Psoas muscle (tissue), 7 donors: ENCODE measurements at regions not wholly inside any gene's neighbourhood (a gene's known extent, or its start where the extent isn't known, plus 50 kb on each side); places are given as distances from the start of the nearest gene placed in this dataset.
"Not testable (repeated sequence)": the region's sequence is repeated elsewhere in the genome, so short reads cannot be mapped to it uniquely, and the experiment has no call there.

Source experiments
- ATAC-seq, 4 donors: fragments of 200-7000 bp; cut with Tn5 transposase; one replicate each; pipeline ENCODE4 v1.9.1; 2020; ENCODE audit warnings: moderate library complexity in 3 of 4, mild to moderate bottlenecking in 2 of 4
- DNase-seq, 2 donors: peaks; one replicate each; pipeline ENCODE4 v3.0.0-alpha.2; 2020
- H3K27ac ChIP-seq: fragments of 200-600 bp; one replicate; pipeline ENCODE4 v1.8.0; 2022
- H3K27me3 ChIP-seq, 3 donors: fragments of 200-600 bp in 1 of 3; one replicate each; pipeline versions ENCODE4 v1.6.1 to v1.8.0; 2013 to 2022; ENCODE audit warnings: low read length in 2 of 3, mild to moderate bottlenecking in 2 of 3, moderate library complexity in 1 of 3; ENCODE audit not compliant: insufficient read depth in 3 of 3
- H3K36me3 ChIP-seq, 2 donors: fragments of 200-600 bp in 1 of 2; one replicate each; pipeline versions ENCODE4 v1.6.1 to v1.8.0; 2013 to 2022; ENCODE audit warnings: low read depth in 1 of 2, mild to moderate bottlenecking in 1 of 2, moderate library complexity in 1 of 2; ENCODE audit not compliant: insufficient read depth in 1 of 2
- H3K4me1 ChIP-seq: fragments of 200-600 bp; one replicate; pipeline ENCODE4 v1.8.0; 2022
- H3K4me3 ChIP-seq: fragments of 200-600 bp; one replicate; pipeline ENCODE4 v1.8.0; 2022; ENCODE audit warnings: mild to moderate bottlenecking
- H3K9me3 ChIP-seq: fragments of 200-600 bp; one replicate; pipeline ENCODE4 v1.8.0; 2022
- WGBS, 3 donors: extraction: QIAGEN DNeasy Blood & Tissue Kit; methylation state at CpG; one replicate each; pipeline versions ENCODE4 v1.1.6 to v1.1.7; 2013; 5-methylcytosine and 5-hydroxymethylcytosine counted together
- intact Hi-C, 2 donors: fragments of 100-400 bp; cut with DNase I; formaldehyde crosslinking; loops; one replicate each; pipeline versions ENCODE4 v1.11.0 to v1.14.2; 2022
- TF ChIP-seq, protein P1 (sequence below): fragments of 200-600 bp; IDR thresholded peaks from one replicate; pipeline ENCODE4 v1.8.0; 2022; ENCODE audit warnings: antibody characterized with exemption
- donor health status: healthy with polysubstance abuse.
- donor health status: DM: no; HTN: no; CAD: no; lungs with moderate emphysema.
- donor health status: Bipolar disorder and iron deficiency.
- donor health status: healthy.
- donor health status: DM: yes; HTN: yes; CAD: no.
- donor health status: DM: no; HTN: no; CAD: no.
- donor health status: DM: yes; HTN: yes; CAD: no.

DNA sequence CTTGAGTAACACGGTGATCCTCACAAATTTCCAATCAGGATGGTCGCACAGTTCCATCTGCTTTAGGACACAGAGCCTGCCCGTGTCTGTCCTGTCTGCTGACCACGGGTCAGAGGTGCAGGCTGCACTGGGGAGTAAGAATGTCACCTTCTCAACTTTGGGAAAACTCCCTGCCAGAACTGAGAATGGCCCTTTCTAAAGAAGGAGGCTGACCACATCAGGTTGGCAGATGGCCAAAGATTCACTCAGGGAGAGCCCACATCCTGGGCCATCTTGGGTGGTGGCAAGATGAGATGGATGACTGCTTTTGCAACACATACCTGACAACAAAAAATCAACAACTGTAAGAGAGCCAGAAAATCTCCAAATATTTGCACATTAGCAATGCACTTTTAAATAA is 101.9 kb downstream of the IGLL1 start:
- Histone ChIP-seq H3K36me3 (no peaks in the 10 kb centered on the region), H3K27me3 (peaks cover 0 to 4% (median under 1%) of the 10 kb centered on the region in 3 donors), H3K9me3 (no peaks in the 10 kb centered on the region), H3K4me1 (no peaks in the 10 kb centered on the region), H3K27ac (no peak overlapping the region), H3K4me3 (no peak overlapping the region)
- ATAC-seq: no peak
- DNase-seq: no peak
- WGBS, 3 donors: 48 to 51% (median 51%) methylated on average over 4 of the region's 4 CpGs
- intact Hi-C loops: no loop called here
- TF ChIP-seq, protein P1, sequence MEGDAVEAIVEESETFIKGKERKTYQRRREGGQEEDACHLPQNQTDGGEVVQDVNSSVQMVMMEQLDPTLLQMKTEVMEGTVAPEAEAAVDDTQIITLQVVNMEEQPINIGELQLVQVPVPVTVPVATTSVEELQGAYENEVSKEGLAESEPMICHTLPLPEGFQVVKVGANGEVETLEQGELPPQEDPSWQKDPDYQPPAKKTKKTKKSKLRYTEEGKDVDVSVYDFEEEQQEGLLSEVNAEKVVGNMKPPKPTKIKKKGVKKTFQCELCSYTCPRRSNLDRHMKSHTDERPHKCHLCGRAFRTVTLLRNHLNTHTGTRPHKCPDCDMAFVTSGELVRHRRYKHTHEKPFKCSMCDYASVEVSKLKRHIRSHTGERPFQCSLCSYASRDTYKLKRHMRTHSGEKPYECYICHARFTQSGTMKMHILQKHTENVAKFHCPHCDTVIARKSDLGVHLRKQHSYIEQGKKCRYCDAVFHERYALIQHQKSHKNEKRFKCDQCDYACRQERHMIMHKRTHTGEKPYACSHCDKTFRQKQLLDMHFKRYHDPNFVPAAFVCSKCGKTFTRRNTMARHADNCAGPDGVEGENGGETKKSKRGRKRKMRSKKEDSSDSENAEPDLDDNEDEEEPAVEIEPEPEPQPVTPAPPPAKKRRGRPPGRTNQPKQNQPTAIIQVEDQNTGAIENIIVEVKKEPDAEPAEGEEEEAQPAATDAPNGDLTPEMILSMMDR: no peak

DNA sequence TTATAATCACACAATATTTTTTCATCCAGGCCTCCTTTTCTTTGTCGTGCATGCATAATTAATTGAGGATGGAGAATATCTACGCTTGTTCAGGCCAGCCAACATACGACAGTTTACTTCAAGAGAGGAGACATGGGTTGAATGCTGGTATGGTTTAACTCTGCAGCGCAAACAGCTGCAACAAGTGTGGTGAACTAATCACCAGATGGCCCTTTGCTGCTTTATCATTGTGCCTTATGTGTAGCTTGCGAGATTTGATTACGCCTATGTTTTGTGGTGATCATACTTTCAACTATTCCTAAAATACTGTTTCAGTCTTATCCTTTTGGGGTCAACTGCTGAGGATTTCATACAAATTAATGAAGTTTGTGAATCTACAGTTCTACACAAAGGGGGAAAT is 105.6 kb downstream of the IGLL1 start:
- intact Hi-C loops: not testable (repeated sequence)

DNA sequence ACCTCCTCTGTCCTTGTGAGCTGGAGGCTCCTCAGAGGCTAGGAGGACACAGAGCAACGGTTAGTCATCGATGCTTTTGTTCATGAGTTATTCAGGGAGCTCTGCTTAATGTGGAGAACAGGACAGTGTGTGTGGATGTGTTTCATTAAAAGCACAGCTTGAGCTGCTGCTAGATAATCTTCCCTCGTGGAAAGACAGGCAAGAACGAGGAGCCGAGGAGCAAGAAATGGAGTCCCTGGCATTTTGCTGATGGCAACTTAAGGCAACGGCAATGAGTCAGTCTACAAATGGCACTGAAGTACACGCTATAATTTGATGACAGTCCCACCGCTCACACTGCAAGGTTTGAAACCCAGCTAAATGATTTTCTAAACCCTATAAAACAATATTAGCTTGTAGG is 106.2 kb downstream of the IGLL1 start:
- Histone ChIP-seq H3K9me3 (no peaks in the 10 kb centered on the region), H3K27ac (no peak overlapping the region), H3K4me3 (no peak overlapping the region), H3K36me3 (no peaks in the 10 kb centered on the region), H3K27me3 (no peaks in the 10 kb centered on the region), H3K4me1 (no peaks in the 10 kb centered on the region)
- TF ChIP-seq, protein P1: no peak
- ATAC-seq: no peak
- no peak for DNase-seq
- WGBS, 3 donors: 60 to 72% (median 67%) methylated on average over 8 of the region's 8 CpGs
- intact Hi-C loops: no loop called here

More for the DNA sequence above, 105.6 kb downstream of the IGLL1 start:
- not testable (repeated sequence) for H3K27me3 ChIP-seq, ATAC-seq, H3K9me3 ChIP-seq, H3K4me3 ChIP-seq, DNase-seq, H3K4me1 ChIP-seq, H3K36me3 ChIP-seq, H3K27ac ChIP-seq
- WGBS, 3 donors: 55 to 62% (median 61%) methylated on average over 6 of the region's 6 CpGs

DNA sequence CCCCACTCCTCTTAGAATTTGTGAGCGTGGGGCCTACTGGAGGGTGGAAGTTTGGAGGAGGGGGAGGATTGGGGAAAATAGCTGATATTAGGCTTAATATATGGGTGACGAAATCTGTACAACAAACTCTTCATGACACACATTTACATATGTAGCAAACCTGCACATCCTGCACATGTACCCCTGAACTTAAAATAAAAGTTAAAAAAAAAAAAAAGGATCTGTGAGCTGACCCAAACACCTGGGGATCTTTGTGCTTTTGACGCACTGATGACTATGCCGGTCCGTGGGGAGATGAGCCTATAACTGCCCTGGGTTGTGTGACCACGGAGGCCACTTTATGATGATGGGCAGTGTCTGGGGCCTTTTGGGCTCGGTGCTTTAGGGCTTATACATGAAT is 107.7 kb downstream of the IGLL1 start:
- H3K9me3 ChIP-seq, H3K27ac ChIP-seq, H3K4me1 ChIP-seq, H3K4me3 ChIP-seq, H3K27me3 ChIP-seq, ATAC-seq, H3K36me3 ChIP-seq, DNase-seq, intact Hi-C loops: not testable (repeated sequence)
- WGBS, 3 donors: 85 to 94% (median 87%) methylated on average over 5 to 7 of the region's 7 CpGs

DNA sequence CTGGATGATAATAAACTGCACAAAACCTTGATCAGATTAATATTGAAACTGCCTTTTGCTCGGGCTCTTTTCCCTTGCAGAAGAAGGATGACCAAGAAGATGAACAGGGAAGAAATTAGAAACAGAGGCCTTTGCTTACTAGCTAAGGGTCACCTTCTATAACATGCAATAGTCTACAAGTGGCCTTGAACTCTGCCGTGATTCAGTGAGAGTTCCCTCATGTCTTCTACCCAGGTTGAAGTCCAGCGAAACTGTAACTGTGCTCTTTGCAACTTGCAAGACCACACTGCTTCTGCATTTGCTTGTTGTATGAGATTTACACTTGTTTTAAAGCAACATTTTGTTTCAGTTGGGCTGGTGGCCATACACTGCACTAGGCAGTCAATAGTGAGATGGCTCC is 108.4 kb downstream of the IGLL1 start:
- Histone ChIP-seq H3K4me1 (no peaks in the 10 kb centered on the region), H3K9me3 (no peaks in the 10 kb centered on the region), H3K27me3 (no peaks in the 10 kb centered on the region), H3K27ac (no peak overlapping the region), H3K4me3 (no peak overlapping the region), H3K36me3 (no peaks in the 10 kb centered on the region)
- WGBS, 3 donors: 87 to 92% (median 89%) methylated on average over 3 of the region's 3 CpGs
- TF ChIP-seq, protein P1: no peak
- intact Hi-C loops: no loop called here
- DNase-seq (no peak), ATAC-seq (no peak)

DNA sequence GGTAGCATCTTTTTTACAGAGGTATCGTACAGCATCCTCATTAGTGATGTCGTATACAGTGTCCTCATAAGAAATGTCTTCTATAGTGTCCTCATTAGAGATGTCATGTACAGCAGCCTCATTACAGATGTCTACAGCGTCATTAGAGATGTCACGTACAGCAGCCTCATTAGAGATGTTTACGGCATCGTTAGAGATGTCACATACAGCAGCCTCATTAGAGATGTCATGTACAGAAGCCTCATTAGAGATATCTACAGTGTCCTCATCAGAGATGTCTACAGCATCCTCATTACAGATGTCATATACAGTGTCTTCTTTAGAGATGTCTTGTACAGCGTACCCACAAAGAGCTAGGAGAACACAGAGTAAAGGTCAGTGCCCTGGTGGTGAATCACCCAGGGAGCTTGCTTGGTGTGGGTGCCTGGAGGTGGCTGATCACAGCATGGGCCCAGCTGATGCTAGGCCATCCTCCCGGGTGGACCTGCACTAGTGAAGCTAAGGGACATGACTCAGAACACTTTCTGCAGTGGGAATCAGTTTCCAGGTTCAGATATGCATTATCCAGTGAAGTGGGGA is 109.2 kb downstream of the IGLL1 start:
- ATAC-seq (no peak), DNase-seq (no peak)
- TF ChIP-seq, protein P1: no peak
- Histone ChIP-seq H3K4me1 (no peaks in the 10 kb centered on the region), H3K36me3 (no peaks in the 10 kb centered on the region), H3K27me3 (no peaks in the 10 kb centered on the region), H3K27ac (no peak overlapping the region), H3K4me3 (no peak overlapping the region), H3K9me3 (no peaks in the 10 kb centered on the region)
- WGBS, 3 donors: 90 to 93% (median 91%) methylated on average over 8 of the region's 8 CpGs
- intact Hi-C loops: no loop called here
